ENCODE measurements at regions not wholly inside any gene's neighbourhood (a gene's known extent, or its start where the extent isn't known, plus 50 kb on each side); places are given as distances from the start of the nearest gene placed in this dataset.
A peak's percentile ranks its signal among the peaks of the same experiment; 100 is the strongest.

- Histone ChIP-seq H3K9me3 (ENCODE audit: low read depth, low read length) (no peaks in the 10 kb centered on the region), H3K9ac (ENCODE audit: insufficient read length) (no peak overlapping the region), H3K36me3 (ENCODE audit: insufficient read depth, low read length) (no peaks in the 10 kb centered on the region), H3K27ac (peak overlapping the region; percentile 17; the same call in 1 of the 2 replicates), H3K4me3 (no peak overlapping the region)
- no peak for DNase-seq (ENCODE audit: low read depth, low spot score)
- TF ChIP-seq EZH2 (IDR thresholded peaks at IDR 0.05) (no peak), POLR2AphosphoS5 (IDR thresholded peaks at IDR 0.05; ENCODE audit: borderline replicate concordance, low read depth, low read length) (no peak), FOXP2 (optimal IDR thresholded peaks at IDR 0.05; ENCODE audit: control extremely low read depth, extremely low read length, insufficient read depth) (no peak)
Observed at GRCh38 chr20:4084721-4085120, 63.9 kb upstream of the SMOX start.

GRCh38 chr20:4084096-4084495 lies 64.5 kb upstream of the SMOX start:
- no peak for TF ChIP-seq EZH2 (IDR thresholded peaks at IDR 0.05)
- TF ChIP-seq POLR2AphosphoS5 (IDR thresholded peaks at IDR 0.05; ENCODE audit: borderline replicate concordance, low read depth, low read length), result no peak
- no peak for TF ChIP-seq FOXP2 (optimal IDR thresholded peaks at IDR 0.05; ENCODE audit: control extremely low read depth, extremely low read length, insufficient read depth)
- no peaks in the 10 kb centered on the region for H3K9me3 ChIP-seq (ENCODE audit: low read depth, low read length)
- DNase-seq (ENCODE audit: low read depth, low spot score), result no peak
- H3K36me3 ChIP-seq (ENCODE audit: insufficient read depth, low read length), result no peaks in the 10 kb centered on the region
- H3K9ac ChIP-seq (ENCODE audit: insufficient read length), result no peak overlapping the region
- 0 out of 2 replicates have a peak overlapping the region, but pooled peaks have one; percentile 77 for H3K27ac ChIP-seq
- no peak overlapping the region for H3K4me3 ChIP-seq

- H3K27ac ChIP-seq, result peak overlapping the region; percentile 77
- no peak overlapping the region for H3K4me3 ChIP-seq
- no peaks in the 10 kb centered on the region for H3K9me3 ChIP-seq (ENCODE audit: low read depth, low read length)
- TF ChIP-seq FOXP2 (optimal IDR thresholded peaks at IDR 0.05; ENCODE audit: control extremely low read depth, extremely low read length, insufficient read depth) (no peak), POLR2AphosphoS5 (IDR thresholded peaks at IDR 0.05; ENCODE audit: borderline replicate concordance, low read depth, low read length) (no peak), EZH2 (IDR thresholded peaks at IDR 0.05) (no peak)
- no peaks in the 10 kb centered on the region for H3K36me3 ChIP-seq (ENCODE audit: insufficient read depth, low read length)
- peak overlapping the region; percentile 26 for H3K9ac ChIP-seq (ENCODE audit: insufficient read length)
- no peak for DNase-seq (ENCODE audit: low read depth, low spot score)
Observed at GRCh38 chr20:4083098-4083865, 65.3 kb upstream of the SMOX start.

GRCh38 chr20:4082406-4083097 lies 66.1 kb upstream of the SMOX start:
- Histone ChIP-seq H3K4me3 (no peak overlapping the region), H3K9me3 (ENCODE audit: low read depth, low read length) (no peaks in the 10 kb centered on the region), H3K9ac (ENCODE audit: insufficient read length) (no peak overlapping the region), H3K27ac (0 out of 2 replicates have a peak overlapping the region, but pooled peaks have one; percentile 45), H3K36me3 (ENCODE audit: insufficient read depth, low read length) (no peaks in the 10 kb centered on the region)
- TF ChIP-seq EZH2 (IDR thresholded peaks at IDR 0.05) (no peak), POLR2AphosphoS5 (IDR thresholded peaks at IDR 0.05; ENCODE audit: borderline replicate concordance, low read depth, low read length) (no peak), FOXP2 (optimal IDR thresholded peaks at IDR 0.05; ENCODE audit: control extremely low read depth, extremely low read length, insufficient read depth) (no peak)
- DNase-seq (ENCODE audit: low read depth, low spot score), result no peak

GRCh38 chr20:4081421-4081820 lies 66.1 kb upstream of the RNF24 start:
- no peak for DNase-seq (ENCODE audit: low read depth, low spot score)
- Histone ChIP-seq H3K4me3 (no peak overlapping the region), H3K9me3 (ENCODE audit: low read depth, low read length) (no peaks in the 10 kb centered on the region), H3K36me3 (ENCODE audit: insufficient read depth, low read length) (no peaks in the 10 kb centered on the region), H3K9ac (ENCODE audit: insufficient read length) (no peak overlapping the region), H3K27ac (no peak overlapping the region)
- TF ChIP-seq FOXP2 (optimal IDR thresholded peaks at IDR 0.05; ENCODE audit: control extremely low read depth, extremely low read length, insufficient read depth) (no peak), POLR2AphosphoS5 (IDR thresholded peaks at IDR 0.05; ENCODE audit: borderline replicate concordance, low read depth, low read length) (no peak), EZH2 (IDR thresholded peaks at IDR 0.05) (no peak)

- TF ChIP-seq POLR2AphosphoS5 (IDR thresholded peaks at IDR 0.05; ENCODE audit: borderline replicate concordance, low read depth, low read length) (no peak), FOXP2 (optimal IDR thresholded peaks at IDR 0.05; ENCODE audit: control extremely low read depth, extremely low read length, insufficient read depth) (no peak), EZH2 (IDR thresholded peaks at IDR 0.05) (no peak)
- Histone ChIP-seq H3K27ac (peak overlapping the region; percentile 26; the same call in 1 of the 2 replicates), H3K36me3 (ENCODE audit: insufficient read depth, low read length) (no peaks in the 10 kb centered on the region), H3K9ac (ENCODE audit: insufficient read length) (no peak overlapping the region), H3K9me3 (ENCODE audit: low read depth, low read length) (no peaks in the 10 kb centered on the region), H3K4me3 (no peak overlapping the region)
- DNase-seq (ENCODE audit: low read depth, low spot score), result no peak
Observed at GRCh38 chr20:4076671-4077070, 61.3 kb upstream of the RNF24 start.

GRCh38 chr20:4076033-4076432 lies 60.7 kb upstream of the RNF24 start:
- Histone ChIP-seq H3K4me3 (no peak overlapping the region), H3K27ac (no peak overlapping the region), H3K36me3 (ENCODE audit: insufficient read depth, low read length) (no peaks in the 10 kb centered on the region), H3K9ac (ENCODE audit: insufficient read length) (no peak overlapping the region), H3K9me3 (ENCODE audit: low read depth, low read length) (no peaks in the 10 kb centered on the region)
- no peak for DNase-seq (ENCODE audit: low read depth, low spot score)
- no peak for TF ChIP-seq FOXP2 (optimal IDR thresholded peaks at IDR 0.05; ENCODE audit: control extremely low read depth, extremely low read length, insufficient read depth)
- TF ChIP-seq POLR2AphosphoS5 (IDR thresholded peaks at IDR 0.05; ENCODE audit: borderline replicate concordance, low read depth, low read length), result no peak
- TF ChIP-seq EZH2 (IDR thresholded peaks at IDR 0.05), result no peak

GRCh38 chr20:4074877-4075455 lies 59.6 kb upstream of the RNF24 start:
- no peaks in the 10 kb centered on the region for H3K36me3 ChIP-seq (ENCODE audit: insufficient read depth, low read length)
- DNase-seq (ENCODE audit: low read depth, low spot score), result no peak
- no peaks in the 10 kb centered on the region for H3K9me3 ChIP-seq (ENCODE audit: low read depth, low read length)
- no peak overlapping the region for H3K27ac ChIP-seq
- no peak for TF ChIP-seq POLR2AphosphoS5 (IDR thresholded peaks at IDR 0.05; ENCODE audit: borderline replicate concordance, low read depth, low read length)
- no peak for TF ChIP-seq FOXP2 (optimal IDR thresholded peaks at IDR 0.05; ENCODE audit: control extremely low read depth, extremely low read length, insufficient read depth)
- no peak for TF ChIP-seq EZH2 (IDR thresholded peaks at IDR 0.05)
- no peak overlapping the region for H3K9ac ChIP-seq (ENCODE audit: insufficient read length)
- H3K4me3 ChIP-seq, result no peak overlapping the region

Data from SK-N-MC (cell line).